Liver (tissue), 3 donors: ENCODE measurements at regions not wholly inside any gene's neighbourhood (a gene's known extent, or its start where the extent isn't known, plus 50 kb on each side); places are given as distances from the start of the nearest gene placed in this dataset.

Source experiments
- CTCF ChIP-seq: fragments of 150-350 bp; IDR thresholded peaks from 2 replicates; pipeline ENCODE4 v1.5.1; 2017; ENCODE audit warnings: improper control_type of control experiment, low read depth, low read length; ENCODE audit not compliant: missing input control
- FOXA2 ChIP-seq: IDR thresholded peaks from 2 replicates; pipeline ENCODE4 v1.6.1; 2016; ENCODE audit warnings: antibody characterized with exemption
- MAX ChIP-seq: IDR thresholded peaks from 2 replicates; pipeline ENCODE4 v1.6.1; 2016; ENCODE audit warnings: antibody characterized with exemption
- RAD21 ChIP-seq, 2 donors: IDR thresholded peaks; 2 replicates each; pipeline ENCODE4 v1.6.1; 2016; ENCODE audit warnings: antibody characterized with exemption in 2 of 2, mild to moderate bottlenecking in 2 of 2
- SP1 ChIP-seq: IDR thresholded peaks from 2 replicates; pipeline ENCODE4 v1.6.1; 2018; ENCODE audit warnings: antibody characterized with exemption, mild to moderate bottlenecking
- YY1 ChIP-seq: IDR thresholded peaks from 2 replicates; pipeline ENCODE4 v1.6.1; 2016; ENCODE audit warnings: antibody characterized with exemption, mild to moderate bottlenecking
- ZBTB33 ChIP-seq: IDR thresholded peaks from 2 replicates; pipeline ENCODE4 v1.6.1; 2016; ENCODE audit warnings: antibody characterized with exemption
- TF ChIP-seq, protein P1 (sequence below): IDR thresholded peaks from 2 replicates; pipeline ENCODE4 v1.6.1; 2016; ENCODE audit warnings: antibody characterized with exemption, mild to moderate bottlenecking
- TF ChIP-seq, protein P2 (sequence below): IDR thresholded peaks from 2 replicates; pipeline ENCODE4 v1.6.1; 2016; ENCODE audit warnings: antibody characterized with exemption
- donor health status: healthy.
- donor health status: healthy.

DNA sequence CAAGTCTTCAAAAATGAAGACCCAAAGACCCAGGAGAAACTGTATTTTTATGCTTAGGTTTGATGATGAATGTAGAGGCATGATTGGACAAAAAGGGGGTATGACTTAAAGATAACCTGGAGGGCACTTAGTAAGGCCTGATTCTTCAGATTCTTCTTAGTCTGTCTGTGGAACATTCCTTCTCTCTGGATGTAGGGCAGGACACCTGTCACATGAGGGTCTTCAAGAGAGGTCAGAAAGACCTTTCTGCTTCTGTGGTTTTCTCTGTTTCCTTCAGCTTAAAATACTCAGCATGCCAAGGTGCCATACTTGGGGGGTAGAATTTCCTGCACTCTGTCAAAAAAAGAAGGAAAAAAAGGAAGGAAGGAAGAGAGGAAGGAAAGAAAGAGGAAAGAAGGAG, 78.1 kb downstream of the BLID start:
- TF ChIP-seq CTCF (no peak), MAX (no peak), YY1 (no peak), FOXA2 (no peak), SP1 (no peak), ZBTB33 (no peak), RAD21 (IDR thresholded peaks at IDR 0.05) (no peak)
- TF ChIP-seq, protein P1, sequence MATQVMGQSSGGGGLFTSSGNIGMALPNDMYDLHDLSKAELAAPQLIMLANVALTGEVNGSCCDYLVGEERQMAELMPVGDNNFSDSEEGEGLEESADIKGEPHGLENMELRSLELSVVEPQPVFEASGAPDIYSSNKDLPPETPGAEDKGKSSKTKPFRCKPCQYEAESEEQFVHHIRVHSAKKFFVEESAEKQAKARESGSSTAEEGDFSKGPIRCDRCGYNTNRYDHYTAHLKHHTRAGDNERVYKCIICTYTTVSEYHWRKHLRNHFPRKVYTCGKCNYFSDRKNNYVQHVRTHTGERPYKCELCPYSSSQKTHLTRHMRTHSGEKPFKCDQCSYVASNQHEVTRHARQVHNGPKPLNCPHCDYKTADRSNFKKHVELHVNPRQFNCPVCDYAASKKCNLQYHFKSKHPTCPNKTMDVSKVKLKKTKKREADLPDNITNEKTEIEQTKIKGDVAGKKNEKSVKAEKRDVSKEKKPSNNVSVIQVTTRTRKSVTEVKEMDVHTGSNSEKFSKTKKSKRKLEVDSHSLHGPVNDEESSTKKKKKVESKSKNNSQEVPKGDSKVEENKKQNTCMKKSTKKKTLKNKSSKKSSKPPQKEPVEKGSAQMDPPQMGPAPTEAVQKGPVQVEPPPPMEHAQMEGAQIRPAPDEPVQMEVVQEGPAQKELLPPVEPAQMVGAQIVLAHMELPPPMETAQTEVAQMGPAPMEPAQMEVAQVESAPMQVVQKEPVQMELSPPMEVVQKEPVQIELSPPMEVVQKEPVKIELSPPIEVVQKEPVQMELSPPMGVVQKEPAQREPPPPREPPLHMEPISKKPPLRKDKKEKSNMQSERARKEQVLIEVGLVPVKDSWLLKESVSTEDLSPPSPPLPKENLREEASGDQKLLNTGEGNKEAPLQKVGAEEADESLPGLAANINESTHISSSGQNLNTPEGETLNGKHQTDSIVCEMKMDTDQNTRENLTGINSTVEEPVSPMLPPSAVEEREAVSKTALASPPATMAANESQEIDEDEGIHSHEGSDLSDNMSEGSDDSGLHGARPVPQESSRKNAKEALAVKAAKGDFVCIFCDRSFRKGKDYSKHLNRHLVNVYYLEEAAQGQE = no peak
- TF ChIP-seq, protein P2, sequence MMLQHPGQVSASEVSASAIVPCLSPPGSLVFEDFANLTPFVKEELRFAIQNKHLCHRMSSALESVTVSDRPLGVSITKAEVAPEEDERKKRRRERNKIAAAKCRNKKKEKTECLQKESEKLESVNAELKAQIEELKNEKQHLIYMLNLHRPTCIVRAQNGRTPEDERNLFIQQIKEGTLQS = no peak
